ENCODE measurements at regions not wholly inside any gene's neighbourhood (a gene's known extent, or its start where the extent isn't known, plus 50 kb on each side); places are given as distances from the start of the nearest gene placed in this dataset.

- Mint-ChIP-seq H3K4me1 (peaks cover 15% of the 10 kb centered on the region), H3K27ac (no peak overlapping the region), H3K4me3 (no peak overlapping the region), H3K27me3 (ENCODE audit: insufficient read depth, low read depth, poor library complexity) (peaks cover 7% of the 10 kb centered on the region), H3K36me3 (ENCODE audit: low read depth) (no peaks in the 10 kb centered on the region; the same call in 2 of the 3 replicates), H3K9me3 (no peaks in the 10 kb centered on the region; the same call in 2 of the 3 replicates)
- DNase-seq (ENCODE audit: low spot score), result no peak
- H3K4me3 ChIP-seq, result no peak overlapping the region
- no peaks in the 10 kb centered on the region for H3K27me3 ChIP-seq (ENCODE audit: insufficient read depth)
- no peak for ATAC-seq
- no peak overlapping the region for H3K4me2 ChIP-seq
- H3K79me2 ChIP-seq (replicated peaks; ENCODE audit: insufficient read depth), result no peaks in the 10 kb centered on the region
- no peaks in the 10 kb centered on the region for H3F3A ChIP-seq (replicated peaks; ENCODE audit: low read depth)
- H3K36me3 ChIP-seq (ENCODE audit: insufficient read depth), result no peaks in the 10 kb centered on the region
- H4K20me1 ChIP-seq (replicated peaks; ENCODE audit: insufficient read depth), result no peaks in the 10 kb centered on the region
- TF ChIP-seq CTCF (conservative IDR thresholded peaks at IDR 0.05; ENCODE audit: low read depth in 2 of 2) (no peak), ZNF114 (CRISPR knock-in tag; IDR thresholded peaks at IDR 0.05) (no peak), REST (IDR thresholded peaks at IDR 0.05; ENCODE audit: unreplicated experiment) (no peak), ZNF462 (CRISPR knock-in tag; IDR thresholded peaks at IDR 0.05) (no peak), STAT1 (IDR thresholded peaks at IDR 0.05; ENCODE audit: unreplicated experiment) (no peak), POLR2AphosphoS5 (IDR thresholded peaks at IDR 0.05; ENCODE audit: low read depth) (no peak), JUNB (IDR thresholded peaks at IDR 0.05; ENCODE audit: unreplicated experiment) (no peak), EZH2 (IDR thresholded peaks at IDR 0.05; ENCODE audit: low read depth, unreplicated experiment) (no peak), ETS1 (IDR thresholded peaks at IDR 0.05) (no peak), EZH2phosphoT487 (IDR thresholded peaks at IDR 0.05; ENCODE audit: unreplicated experiment) (no peak), NANOG (IDR thresholded peaks at IDR 0.05; ENCODE audit: borderline replicate concordance) (no peak), CREB1 (CRISPR knock-in tag; IDR thresholded peaks at IDR 0.05; ENCODE audit: low read depth) (no peak), ZNF331 (CRISPR knock-in tag; IDR thresholded peaks at IDR 0.05; ENCODE audit: low read depth) (no peak)
- H3K27ac ChIP-seq (ENCODE audit: low read depth), result no peak overlapping the region
- H3K4me1 ChIP-seq (ENCODE audit: insufficient read depth), result peaks cover 14% of the 10 kb centered on the region
- no peaks in the 10 kb centered on the region for H3K9me2 ChIP-seq (ENCODE audit: insufficient read depth)
- peak overlapping the region; percentile 72; the same call in 1 of the 2 replicates for H2AFZ ChIP-seq
Observed at GRCh38 chr10:28463676-28464395, 69.1 kb upstream of the WAC start.
